Gastroesophageal sphincter (tissue), 4 donors: ENCODE measurements at regions not wholly inside any gene's neighbourhood (a gene's known extent, or its start where the extent isn't known, plus 50 kb on each side); places are given as distances from the start of the nearest gene placed in this dataset.

ENCODE experiments used
- ATAC-seq: fragments of 150-250 bp; one replicate; pipeline ENCODE4 v1.9.1; 2016; ENCODE audit warnings: mild to moderate bottlenecking, moderate library complexity
- H3K27ac ChIP-seq, 4 donors: fragments of 200-600 bp; sonication (generic) in 3 of 4; 1 replicate in 3 of 4; 2 replicates in 1 of 4; pipeline ENCODE4 v1.5.1; 2016 to 2019
- H3K27me3 ChIP-seq: fragments of 200-600 bp; sonication (generic); one replicate; pipeline ENCODE4 v1.5.1; 2019
- H3K36me3 ChIP-seq, 2 donors: fragments of 200-600 bp; sonication (generic); one replicate each; pipeline ENCODE4 v1.5.1; 2019; ENCODE audit warnings: control low read depth in 1 of 2
- H3K4me1 ChIP-seq, 3 donors: fragments of 200-600 bp; sonication (generic); 1 replicate in 2 of 3; 2 replicates in 1 of 3; pipeline ENCODE4 v1.5.1; 2016 to 2019; ENCODE audit warnings: control low read depth in 2 of 3
- H3K4me3 ChIP-seq, 2 donors: fragments of 200-600 bp; sonication (generic); one replicate each; pipeline ENCODE4 v1.5.1; 2019; ENCODE audit warnings: mild to moderate bottlenecking in 1 of 2, moderate library complexity in 1 of 2
- H3K9me3 ChIP-seq, 3 donors: fragments of 200-600 bp; sonication (generic); one replicate each; pipeline ENCODE4 v1.5.1; 2017 to 2019; ENCODE audit warnings: control low read depth in 2 of 3
- EP300 ChIP-seq: sonication (generic); formaldehyde crosslinking; IDR thresholded peaks from one replicate; pipeline ENCODE4 v1.6.1; 2017; ENCODE audit warnings: antibody characterized with exemption, mild to moderate bottlenecking
- POLR2A ChIP-seq, 2 donors: fragments of 450-650 bp; IDR thresholded peaks; one replicate each; pipeline ENCODE4 v1.6.1; 2017; ENCODE audit warnings: antibody characterized with exemption in 2 of 2, mild to moderate bottlenecking in 2 of 2, moderate library complexity in 1 of 2
- POLR2AphosphoS5 ChIP-seq: sonication (generic); formaldehyde crosslinking; IDR thresholded peaks from one replicate; pipeline ENCODE4 v1.6.1; 2017; ENCODE audit warnings: antibody characterized with exemption
- WGBS, 2 donors: methylation state at CpG; one replicate each; pipeline ENCODE4 v1.1.5; 2018; ENCODE audit warnings: low coverage in 1 of 2; 5-methylcytosine and 5-hydroxymethylcytosine counted together
- TF ChIP-seq, protein P1 (sequence below), 4 experiments: fragments of 200-600 bp in 2 of 4; fragments of 450-650 bp in 2 of 4; sonication (generic) in 1 of 4; IDR thresholded peaks; one replicate each; pipeline ENCODE4 v1.5.1; 2017 to 2019; ENCODE audit warnings: antibody characterized with exemption in 4 of 4, mild to moderate bottlenecking in 2 of 4, moderate library complexity in 2 of 4

GRCh38 chr2:144217853-144218633, 301.9 kb downstream of the ZEB2 start:
- TF ChIP-seq EP300 (no peak), POLR2AphosphoS5 (no peak), POLR2A (IDR thresholded peaks at IDR 0.05) (no peak)
- TF ChIP-seq, protein P1, sequence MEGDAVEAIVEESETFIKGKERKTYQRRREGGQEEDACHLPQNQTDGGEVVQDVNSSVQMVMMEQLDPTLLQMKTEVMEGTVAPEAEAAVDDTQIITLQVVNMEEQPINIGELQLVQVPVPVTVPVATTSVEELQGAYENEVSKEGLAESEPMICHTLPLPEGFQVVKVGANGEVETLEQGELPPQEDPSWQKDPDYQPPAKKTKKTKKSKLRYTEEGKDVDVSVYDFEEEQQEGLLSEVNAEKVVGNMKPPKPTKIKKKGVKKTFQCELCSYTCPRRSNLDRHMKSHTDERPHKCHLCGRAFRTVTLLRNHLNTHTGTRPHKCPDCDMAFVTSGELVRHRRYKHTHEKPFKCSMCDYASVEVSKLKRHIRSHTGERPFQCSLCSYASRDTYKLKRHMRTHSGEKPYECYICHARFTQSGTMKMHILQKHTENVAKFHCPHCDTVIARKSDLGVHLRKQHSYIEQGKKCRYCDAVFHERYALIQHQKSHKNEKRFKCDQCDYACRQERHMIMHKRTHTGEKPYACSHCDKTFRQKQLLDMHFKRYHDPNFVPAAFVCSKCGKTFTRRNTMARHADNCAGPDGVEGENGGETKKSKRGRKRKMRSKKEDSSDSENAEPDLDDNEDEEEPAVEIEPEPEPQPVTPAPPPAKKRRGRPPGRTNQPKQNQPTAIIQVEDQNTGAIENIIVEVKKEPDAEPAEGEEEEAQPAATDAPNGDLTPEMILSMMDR (IDR thresholded peaks at IDR 0.05) = no peak
- peaks cover 0 to 14% (median 0%) of the 10 kb centered on the region in 3 donors for H3K4me1 ChIP-seq
- no peaks in the 10 kb centered on the region for H3K36me3 ChIP-seq
- 76 to 89% methylated on average over 5 of the region's 5 CpGs for WGBS, 2 donors
- ATAC-seq = no peak
- H3K27ac ChIP-seq = no peak overlapping the region
- no peak overlapping the region for H3K4me3 ChIP-seq
- no peaks in the 10 kb centered on the region for H3K27me3 ChIP-seq
- H3K9me3 ChIP-seq = no peaks in the 10 kb centered on the region

DNA sequence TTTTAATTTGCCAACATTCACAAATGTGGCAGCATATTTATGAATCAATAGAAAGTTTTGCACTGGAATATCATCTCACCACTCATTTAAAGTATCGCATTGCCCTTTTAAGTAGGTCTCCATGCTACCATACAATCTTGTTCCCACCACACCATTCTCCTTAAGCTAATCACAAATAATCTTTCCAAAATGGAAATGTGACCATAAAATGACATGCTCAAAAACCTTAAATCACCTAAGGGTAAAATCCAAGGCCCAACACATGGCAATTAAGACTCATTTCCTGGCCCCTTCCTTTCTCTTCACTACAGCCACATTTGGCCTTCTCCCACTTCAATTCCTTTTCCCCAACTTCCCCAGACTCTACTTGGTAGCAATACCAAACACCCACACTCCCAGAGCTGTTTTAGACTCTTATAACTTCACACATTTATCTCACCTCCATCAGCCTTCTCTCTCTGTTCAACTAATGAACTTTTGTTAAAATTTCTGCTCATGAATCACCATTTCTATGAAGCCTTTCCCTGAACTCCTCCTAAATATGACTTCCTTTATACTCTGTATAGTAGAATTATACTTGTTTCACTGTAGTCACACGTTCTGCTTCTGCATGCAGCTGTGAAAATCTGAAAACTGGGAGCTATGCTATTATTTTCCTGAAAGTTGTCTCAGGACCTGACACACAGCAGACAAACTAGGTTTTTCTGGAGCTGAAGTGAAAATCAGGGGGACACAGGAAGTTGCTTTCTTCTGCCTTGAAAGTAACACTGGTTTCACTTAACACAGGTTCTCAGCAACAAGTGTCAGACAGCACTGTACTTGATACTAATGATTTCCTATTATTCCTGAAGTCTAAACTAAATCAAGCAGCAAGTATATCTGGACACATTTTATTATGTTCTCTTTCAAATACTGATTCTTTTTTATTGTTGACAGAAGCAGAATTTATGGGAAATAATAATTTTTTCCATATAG, 303.9 kb downstream of the ZEB2 start:
- TF ChIP-seq, protein P1 (IDR thresholded peaks at IDR 0.05) = no peak
- TF ChIP-seq EP300 = no peak
- TF ChIP-seq POLR2AphosphoS5 = no peak
- TF ChIP-seq POLR2A (IDR thresholded peaks at IDR 0.05) = no peak
- ATAC-seq = no peak
- Histone ChIP-seq H3K9me3 (no peaks in the 10 kb centered on the region), H3K4me3 (no peak overlapping the region), H3K4me1 (peaks cover 0 to 14% (median 0%) of the 10 kb centered on the region in 3 donors), H3K27ac (no peak overlapping the region), H3K36me3 (peaks cover 0 to 2% of the 10 kb centered on the region in 2 donors), H3K27me3 (no peaks in the 10 kb centered on the region)
- WGBS, 2 donors = 61 to 67% methylated on average over 2 of the region's 2 CpGs

- H3K27ac ChIP-seq = no peak overlapping the region
- H3K36me3 ChIP-seq = peaks cover 0 to 7% of the 10 kb centered on the region in 2 donors
- no peak for ATAC-seq
- H3K4me3 ChIP-seq = no peak overlapping the region
- H3K4me1 ChIP-seq = peaks cover 0 to 14% (median 0%) of the 10 kb centered on the region in 3 donors
- H3K27me3 ChIP-seq = no peaks in the 10 kb centered on the region
- 95 to 100% methylated on average over 1 of the region's 1 CpG for WGBS, 2 donors
- no peaks in the 10 kb centered on the region for H3K9me3 ChIP-seq
- TF ChIP-seq POLR2A (IDR thresholded peaks at IDR 0.05) = no peak
- TF ChIP-seq, protein P1 (IDR thresholded peaks at IDR 0.05) = no peak
- no peak for TF ChIP-seq POLR2AphosphoS5
- TF ChIP-seq EP300 = no peak
Measured at GRCh38 chr2:144215207-144215606, 304.7 kb downstream of the ZEB2 start.

DNA sequence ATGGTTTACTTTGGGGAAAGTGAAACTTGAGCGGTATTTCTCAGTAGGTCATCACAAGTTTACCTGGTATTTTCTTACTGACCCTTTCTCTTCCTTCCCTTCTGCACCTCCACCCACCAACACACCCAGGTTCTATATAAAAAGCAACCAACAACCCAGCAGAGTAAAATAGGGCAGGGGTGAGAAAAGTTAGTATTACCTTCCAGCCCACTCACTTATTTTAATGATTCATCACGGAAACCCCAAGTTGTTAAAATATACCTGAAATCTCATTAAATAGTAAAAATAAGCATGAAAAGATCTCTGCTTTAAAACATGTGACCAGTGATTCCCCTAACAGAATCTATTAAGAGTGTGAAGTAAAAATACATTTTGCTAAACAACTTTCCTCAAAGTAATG, 306.1 kb downstream of the ZEB2 start:
- H3K27ac ChIP-seq = no peak overlapping the region
- TF ChIP-seq POLR2AphosphoS5 = no peak
- TF ChIP-seq, protein P1 (IDR thresholded peaks at IDR 0.05) = no peak
- TF ChIP-seq EP300 = no peak
- TF ChIP-seq POLR2A (IDR thresholded peaks at IDR 0.05) = no peak
- H3K27me3 ChIP-seq = no peaks in the 10 kb centered on the region
- no peak for ATAC-seq
- peaks cover 0 to 14% (median 0%) of the 10 kb centered on the region in 3 donors for H3K4me1 ChIP-seq
- no peaks in the 10 kb centered on the region for H3K9me3 ChIP-seq
- no peak overlapping the region for H3K4me3 ChIP-seq
- 90% methylated on average over 1 to 2 of the region's 2 CpGs for WGBS, 2 donors
- H3K36me3 ChIP-seq = peaks cover 0 to 10% of the 10 kb centered on the region in 2 donors
